ENCODE measurements at regions not wholly inside any gene's neighbourhood (a gene's known extent, or its start where the extent isn't known, plus 50 kb on each side); places are given as distances from the start of the nearest gene placed in this dataset.

- TF ChIP-seq PAX8 (IDR thresholded peaks at IDR 0.05) = no peak
- TF ChIP-seq NFYB (IDR thresholded peaks at IDR 0.05; ENCODE audit: insufficient read depth, low read depth, low read length) = no peak
Measured at GRCh38 chr12:77179515-77179914, 114.1 kb upstream of the E2F7 start.

All from GM12878 (cell line).